ENCODE measurements at regions not wholly inside any gene's neighbourhood (a gene's known extent, or its start where the extent isn't known, plus 50 kb on each side); places are given as distances from the start of the nearest gene placed in this dataset.

DNA sequence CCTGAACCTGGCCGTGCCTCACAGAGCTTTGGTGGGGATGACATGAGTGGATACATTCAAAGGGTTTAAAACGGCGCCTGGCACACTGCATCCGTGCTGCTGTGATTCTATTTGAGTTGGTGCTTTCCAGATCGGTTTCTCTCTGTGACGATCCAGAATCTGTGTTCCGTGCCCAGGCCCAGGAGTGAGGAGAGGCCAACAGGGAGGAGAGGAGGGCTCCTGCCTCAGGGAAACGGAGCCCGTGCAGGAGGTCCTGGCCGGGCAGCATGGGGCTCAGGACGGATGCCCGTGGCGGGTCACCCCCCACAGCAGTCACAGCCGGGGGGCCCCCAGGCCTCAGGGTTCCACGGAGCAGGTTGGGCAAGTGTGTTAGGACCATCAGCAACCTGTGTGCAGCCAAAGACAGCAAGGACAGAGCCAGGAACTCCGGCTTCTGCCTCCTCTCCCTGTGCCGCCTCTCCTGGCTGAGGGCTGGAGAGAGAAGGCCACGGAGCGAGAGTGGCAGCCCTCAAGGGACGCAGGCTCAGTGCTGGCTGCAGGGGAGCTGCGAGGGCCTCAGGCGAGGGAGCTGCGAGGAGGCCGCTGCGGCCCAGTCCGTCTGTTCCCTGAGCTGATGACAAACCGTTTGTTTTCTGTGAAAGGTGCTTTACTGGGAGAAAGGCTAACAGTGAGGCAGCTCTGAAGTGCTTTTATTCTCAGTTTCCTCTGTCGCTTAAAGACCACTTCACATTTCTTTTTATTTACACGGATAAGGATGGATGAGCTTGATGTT lies 99.3 kb downstream of the METRNL start:
- no peak for DNase-seq (ENCODE audit: low spot score)

DNA sequence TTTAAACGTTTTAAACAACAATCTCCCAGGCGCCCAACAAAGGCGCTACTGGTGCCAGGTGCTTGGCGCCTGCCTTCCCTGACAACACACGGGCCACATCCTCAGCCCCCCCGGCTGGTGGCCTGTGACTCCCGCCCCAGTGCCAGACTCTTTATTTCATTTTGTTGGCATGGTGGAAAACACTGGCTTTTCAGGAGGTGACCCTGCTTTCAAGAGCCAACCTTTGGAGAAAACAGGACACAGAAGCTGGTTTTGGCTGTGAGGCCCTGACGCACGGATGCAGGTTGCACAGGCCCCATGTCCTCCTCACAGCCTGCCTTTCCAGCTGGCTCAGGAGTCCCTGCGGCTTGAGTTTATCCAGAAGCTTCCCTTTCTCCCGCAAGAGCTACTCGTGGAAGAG lies 100.0 kb downstream of the METRNL start:
- DNase-seq (ENCODE audit: low spot score): no peak

DNA sequence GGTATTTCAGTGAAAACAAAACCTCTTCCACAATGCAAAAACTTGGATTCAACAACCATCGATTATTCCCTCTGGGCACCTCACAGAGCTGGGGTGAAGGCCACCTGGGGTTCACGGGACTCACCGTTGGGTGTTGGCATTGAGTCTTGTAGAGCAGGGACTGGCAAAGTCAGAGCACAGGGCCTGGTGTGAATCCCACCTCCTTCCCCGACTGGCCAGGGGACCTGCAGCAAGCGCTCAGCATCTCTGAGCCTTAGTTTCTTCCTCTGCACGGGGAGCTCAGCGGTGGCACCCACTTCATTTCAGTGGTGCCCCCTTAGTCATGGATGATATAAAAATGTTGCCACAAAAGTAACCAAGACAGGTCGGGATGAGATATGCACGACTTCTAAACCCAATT lies 100.4 kb downstream of the METRNL start:
- DNase-seq (ENCODE audit: low spot score): no peak

DNA sequence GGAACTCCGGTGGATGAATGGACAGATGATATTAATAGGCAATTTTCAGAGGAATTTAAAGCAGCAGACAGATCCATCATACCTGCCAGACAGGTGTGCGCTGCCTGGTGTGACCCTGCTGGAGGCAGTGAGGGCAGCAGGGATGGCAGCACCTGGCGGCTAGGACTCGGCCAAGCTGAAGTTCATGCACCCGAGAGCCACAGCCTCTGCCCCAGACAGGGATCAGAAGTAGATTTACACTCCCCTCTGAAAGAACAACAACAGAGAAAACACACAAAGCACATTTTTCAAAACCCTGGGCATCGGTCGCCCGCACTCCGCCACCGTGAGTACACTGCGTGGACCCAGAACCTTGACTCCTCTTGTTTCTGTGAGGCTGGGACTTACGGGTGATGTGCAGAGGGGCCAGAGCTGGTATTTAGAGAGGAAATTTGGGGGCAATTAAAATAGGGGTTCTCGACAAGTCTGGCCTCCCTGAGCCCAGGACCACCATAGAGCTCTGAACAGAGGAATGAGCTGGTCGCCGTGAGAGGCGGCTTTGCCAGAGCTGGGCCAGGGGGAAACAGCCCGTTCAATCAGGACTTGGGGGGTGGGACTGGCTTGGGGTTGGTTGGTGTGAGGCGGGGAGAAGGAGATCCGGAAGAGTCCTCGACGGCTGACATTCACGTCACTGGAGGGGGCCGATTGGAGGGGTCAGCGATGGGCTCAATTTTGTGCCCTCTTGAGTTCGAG lies 101.0 kb downstream of the METRNL start:
- no peak for DNase-seq (ENCODE audit: low spot score)

DNA sequence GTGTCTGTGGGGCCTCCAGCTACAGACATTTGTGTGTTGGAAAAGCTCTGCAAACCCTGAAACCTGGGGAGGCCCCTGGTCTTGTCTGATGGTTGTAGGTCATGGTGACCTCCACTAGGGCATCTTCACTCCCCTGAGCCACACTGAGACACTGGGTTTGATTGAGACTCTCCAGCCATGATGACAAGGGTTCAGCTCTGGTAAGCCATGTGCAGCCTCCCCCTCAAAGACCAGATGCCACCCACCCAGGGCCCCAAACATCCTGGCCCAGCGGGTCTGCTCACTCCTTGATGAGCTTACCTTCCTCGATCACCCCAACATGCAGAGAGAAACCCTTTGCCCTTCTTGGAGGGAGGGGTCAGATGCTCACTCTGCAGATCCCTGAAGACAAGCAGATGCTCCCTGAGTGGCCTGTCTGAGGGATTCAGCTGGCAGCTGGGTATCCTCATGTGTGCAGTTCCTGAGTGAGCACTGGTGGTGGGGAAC lies 101.6 kb downstream of the METRNL start:
- DNase-seq (ENCODE audit: low spot score): peak; percentile 56

DNA sequence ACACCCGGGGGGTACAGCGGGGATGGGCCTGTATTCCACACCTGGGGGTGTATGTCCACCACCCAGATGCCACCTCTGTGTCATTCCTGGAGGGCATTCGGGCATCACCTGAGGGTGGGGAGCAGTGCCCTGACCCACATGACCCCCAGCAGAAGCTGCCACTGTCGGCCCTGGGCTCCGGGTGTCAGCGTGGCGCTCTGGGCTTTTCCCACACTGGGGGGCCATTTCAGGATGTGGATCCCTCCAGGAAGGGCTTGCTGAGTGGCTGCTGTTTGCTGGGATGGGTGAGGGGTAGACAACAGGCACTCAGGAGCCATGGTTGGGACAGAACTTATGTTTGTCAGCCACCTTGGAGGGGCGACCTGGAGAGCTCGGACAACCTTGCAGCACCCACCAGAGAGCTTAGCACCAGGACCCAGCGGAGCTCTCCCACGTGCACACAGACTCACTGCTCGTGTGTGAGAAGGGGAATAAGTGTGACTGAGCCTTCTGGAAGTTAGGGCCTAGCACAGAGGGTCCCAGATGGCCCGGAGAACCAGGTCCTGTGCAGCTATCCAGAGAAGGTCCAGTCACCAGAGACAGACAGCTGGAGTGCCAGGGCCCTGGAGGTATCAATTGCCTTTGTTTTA lies 102.7 kb downstream of the METRNL start:
- DNase-seq (ENCODE audit: low spot score): no peak

DNA sequence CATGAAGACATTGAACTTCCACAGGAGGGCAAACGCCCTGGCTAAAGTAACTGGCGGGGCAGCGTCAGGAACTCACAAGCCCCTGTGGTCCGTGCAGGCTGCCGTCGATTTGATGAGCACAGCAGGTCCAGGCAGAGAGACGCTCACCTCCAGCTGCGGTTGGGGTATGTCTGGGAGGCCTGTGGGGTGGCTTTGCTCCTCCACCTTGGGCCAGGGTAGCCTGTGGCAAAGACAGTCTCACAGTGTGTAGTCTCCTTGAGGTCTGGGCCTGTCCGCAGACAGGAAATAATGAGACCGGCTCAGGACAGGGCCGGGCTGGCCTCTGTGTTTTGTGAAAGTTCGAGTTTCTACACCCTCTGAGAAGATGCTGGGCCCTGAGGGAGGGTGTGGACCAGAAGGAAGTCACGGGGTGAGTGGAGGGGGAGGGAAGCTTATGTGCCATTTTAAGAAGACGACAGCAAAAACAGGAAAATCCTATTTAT lies 103.3 kb downstream of the METRNL start:
- no peak for DNase-seq (ENCODE audit: low spot score)

DNA sequence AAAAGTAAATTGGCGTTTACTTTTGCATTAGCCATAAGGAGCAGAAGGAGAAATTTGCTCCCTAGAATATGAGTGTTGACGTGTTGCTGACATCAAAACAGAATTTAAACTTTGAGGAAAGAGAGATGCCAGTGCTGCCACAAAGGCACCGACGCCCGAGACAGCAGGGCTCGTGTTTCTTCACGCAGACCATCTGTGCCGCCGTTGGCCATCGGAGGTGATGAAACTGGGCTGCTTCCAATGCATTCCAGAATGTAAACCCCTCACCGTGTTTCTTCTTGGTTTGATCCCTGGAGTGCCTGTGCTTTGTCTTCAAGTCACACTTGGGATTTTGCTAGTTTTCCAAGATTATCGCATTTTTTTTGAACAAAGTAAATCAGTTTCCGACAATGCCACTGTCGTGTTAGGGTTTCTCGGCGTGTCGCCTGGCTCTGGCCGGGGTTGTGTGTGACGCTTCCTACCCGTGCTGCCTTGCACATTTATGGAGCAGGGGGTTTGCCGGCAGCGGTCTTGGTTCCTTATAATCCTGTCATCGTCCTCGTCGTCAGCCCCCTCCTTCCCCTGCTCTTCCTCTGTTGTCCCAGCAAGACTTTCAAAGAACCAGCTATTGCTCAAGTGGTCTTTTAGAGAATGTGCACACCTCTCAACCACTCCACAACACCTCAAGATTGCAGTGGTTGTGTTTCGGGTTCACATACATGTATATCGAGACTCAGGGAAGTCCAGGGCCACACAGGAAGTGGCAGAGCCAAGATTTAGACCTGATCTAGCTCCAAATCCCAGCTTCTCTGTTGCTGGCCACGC lies 103.9 kb downstream of the METRNL start:
- DNase-seq (ENCODE audit: low spot score): no peak

DNA sequence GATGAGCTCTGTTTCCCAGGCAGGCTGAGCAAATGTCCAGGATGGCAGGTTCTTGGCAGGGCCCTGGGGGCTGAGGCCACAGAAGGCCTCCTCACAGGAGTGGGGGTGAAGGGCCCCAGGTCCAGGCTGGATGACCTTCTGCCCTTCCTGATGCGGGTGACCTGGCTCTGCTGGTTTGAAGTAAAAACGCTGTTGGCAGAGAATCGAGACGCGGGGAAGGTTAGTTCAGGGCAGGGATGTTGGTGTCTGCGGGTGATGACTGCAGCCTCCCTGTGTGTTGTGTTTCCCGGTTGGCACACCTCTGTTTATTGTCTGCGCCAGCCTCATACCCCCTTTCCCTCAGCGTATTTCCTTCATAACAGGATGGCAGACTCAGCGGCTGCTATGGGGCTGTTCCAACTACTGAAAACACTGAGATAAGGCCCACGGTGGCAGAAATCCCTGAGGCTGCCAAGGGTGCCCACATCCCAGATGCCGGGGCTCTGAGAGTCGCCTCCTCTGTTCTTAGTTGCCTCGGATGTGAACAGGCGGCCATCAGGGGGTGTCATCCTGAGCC lies 104.6 kb downstream of the METRNL start:
- DNase-seq (ENCODE audit: low spot score): no peak

DNA sequence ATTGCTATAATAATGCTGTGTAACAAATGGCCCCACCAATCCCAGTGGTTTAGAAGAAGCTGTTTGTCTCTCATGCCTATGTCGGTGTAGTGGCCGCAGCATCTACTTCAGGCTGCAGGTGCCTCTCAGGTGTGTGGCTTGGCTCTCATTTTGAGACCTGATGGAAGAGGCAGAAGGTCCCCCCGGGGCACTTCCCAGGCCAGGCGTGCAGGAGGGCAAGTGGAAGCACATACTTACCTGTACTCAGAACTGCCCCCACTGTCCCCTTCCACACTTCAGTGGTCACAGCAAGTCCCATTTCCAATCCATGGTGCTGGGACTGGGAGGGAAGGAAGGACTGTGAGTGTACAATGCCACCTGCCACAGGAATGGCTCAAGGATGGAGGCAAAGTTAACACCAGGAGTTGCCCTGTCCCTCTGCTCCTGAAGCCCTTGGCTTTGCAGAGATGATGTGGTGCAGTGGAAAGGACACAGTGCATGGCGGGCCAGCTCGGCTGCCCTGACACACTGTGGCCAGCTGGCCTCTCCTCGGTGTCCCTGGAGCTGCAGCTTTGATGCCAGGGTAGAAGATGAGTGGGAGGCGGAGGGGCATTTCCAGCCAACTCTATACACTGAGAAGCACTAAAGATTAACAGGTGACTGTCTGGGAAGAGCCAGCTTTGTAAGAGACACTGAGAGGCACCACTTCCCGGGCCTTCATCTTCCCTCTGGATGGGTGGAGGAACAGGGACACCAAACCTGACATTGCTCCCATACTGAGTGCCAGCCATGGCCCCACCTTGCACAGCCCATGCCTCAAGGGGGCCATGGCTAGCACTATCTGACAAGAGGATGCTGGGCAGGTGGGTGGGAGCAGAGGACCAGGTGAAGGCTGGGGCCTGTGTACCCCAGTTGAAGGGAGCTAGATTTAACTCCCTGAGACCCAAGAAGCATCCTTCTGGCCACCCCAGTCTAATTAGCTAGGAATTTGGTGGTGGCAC lies 105.9 kb downstream of the METRNL start:
- no peak for DNase-seq (ENCODE audit: low spot score)

DNA sequence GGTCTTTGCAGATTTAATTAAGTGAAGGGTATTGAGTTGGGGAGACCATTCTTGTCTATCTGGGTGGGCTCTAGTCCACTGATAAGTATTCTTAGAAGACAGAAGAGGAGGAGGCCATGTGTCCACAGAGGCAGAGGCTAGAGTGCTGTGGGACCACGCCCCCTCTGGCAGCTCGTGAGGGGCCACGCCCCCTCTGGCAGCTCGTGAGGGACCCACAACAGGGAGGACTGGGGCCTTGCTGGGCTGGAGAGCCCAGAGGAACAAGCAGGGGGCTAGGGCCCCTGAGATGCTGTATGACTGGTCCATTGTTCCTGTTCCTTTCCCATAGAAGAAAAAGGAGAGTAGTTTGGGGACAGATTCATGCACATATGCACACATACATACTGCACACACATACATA lies 106.8 kb downstream of the METRNL start:
- no peak for DNase-seq (ENCODE audit: low spot score)

DNA sequence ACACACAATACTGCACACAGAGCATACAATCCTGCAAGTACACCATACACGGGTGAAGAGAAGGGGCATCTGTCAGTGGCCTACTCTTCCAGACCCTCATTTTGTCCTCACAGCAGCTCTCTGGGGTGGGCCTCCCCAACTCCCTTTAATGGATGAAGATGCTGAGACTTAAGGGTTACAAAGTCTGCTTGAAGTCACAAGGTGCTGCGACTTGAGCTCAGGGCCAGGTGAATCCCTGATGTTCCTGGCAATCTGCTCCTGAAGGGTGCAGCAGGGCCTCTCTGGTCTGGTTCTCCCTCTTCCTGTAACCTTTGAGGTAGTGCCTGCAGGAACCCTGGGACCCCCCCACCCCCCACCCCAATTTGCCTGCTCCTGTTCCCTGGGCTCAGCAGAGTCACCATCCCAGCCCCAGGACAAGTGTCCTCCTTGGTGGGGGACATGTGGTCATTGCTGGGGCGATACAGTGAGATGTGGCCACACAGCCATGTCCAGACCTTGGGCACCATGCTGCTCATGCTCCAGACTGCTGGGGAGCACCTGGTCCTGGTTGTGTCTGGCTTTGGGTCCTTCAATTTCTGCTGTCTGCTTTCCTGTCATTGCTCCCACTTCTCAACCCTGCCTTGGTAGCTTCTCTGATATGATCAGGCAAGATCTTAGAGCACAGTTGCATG lies 107.5 kb downstream of the METRNL start:
- DNase-seq (ENCODE audit: low spot score): no peak

DNA sequence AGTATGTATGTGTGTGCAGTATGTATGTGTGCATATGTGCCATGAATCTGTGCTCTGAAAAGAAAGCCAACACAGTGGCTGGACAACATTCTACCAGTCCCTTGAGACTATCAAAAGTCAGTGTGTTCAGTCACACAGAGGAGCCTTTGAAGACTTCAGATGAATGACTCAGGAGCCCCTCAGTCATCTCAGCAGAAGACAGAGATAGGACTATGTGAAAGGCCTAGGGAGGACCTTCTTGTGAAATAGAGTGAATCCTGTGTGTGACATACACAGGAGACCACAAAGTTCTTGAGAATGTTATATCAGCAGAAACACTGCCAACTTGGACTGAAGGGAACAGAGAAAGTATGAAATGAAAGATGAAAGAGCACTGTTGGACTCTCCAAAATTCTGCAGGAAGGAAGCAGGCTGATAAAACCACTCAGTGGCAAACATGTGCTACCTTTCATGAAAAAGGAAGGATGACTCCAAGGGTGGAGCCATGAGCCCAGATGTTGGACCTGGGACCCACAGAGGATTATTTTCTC lies 108.4 kb downstream of the METRNL start:
- no peak for DNase-seq (ENCODE audit: low spot score)

DNA sequence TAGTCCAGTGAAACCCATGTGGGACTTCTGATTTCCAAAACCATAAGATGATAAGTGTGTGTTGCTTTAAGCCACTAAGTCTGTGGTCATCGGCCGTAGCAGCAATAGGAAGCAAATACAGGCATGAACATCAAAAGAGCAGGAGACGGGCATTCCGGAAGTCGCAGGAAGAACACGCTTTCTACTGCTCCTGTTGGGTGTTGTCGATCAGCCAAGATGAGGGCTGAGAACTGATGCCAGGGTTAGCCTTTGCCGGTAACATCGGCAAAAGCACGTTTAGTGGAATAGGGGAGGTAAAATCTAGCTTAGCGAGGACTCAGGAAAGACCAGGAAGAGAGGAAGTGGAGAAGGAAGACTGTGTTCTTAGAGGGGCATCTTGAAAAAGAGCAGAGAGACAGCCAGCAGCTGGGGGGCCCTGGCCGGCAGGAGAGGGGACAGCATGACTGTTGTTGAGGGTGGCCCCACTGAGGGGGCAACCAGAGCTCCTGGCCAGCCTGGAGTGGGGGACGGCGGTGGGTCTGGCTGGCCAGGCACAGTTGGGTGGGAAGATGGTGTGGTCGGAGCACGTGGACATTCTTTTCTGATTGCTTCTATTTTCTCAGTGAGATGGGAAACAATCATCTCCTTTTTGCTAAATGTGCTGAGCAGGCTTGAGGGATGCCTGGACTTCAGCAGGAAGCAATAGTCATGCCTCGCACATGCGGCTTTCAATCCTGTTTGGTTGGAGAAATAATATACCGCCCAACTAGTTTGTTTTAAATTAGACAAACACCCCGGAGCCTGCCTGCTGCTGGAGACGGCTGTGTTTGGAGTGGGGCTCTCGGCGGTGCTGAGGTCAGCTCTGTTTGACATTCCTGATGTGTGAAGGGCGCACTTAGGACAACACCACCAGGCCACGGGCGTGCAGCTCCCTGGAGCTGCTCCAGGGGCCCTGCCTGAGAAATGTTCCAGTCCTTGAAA lies 109.9 kb downstream of the METRNL start:
- DNase-seq (ENCODE audit: low spot score): peak; percentile 71

DNA sequence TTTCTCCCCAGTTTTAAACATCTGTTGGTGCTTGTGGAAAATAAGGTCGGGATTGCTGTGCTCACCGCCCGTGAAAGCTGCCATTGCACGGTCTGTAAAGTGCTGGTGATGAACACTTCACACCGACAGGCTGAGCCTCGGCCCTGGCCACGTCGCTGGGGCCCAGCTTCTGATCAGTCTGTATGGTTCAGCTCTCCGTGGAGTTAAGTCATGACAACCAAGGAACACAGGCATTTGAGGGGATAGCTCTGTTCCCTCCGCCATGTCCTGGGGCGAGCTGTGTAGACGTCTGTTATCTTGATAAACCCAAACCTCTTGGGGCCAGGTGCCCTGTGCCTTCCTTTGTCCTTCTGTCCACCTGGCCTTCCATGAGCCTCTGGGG lies 110.6 kb downstream of the METRNL start:
- no peak for DNase-seq (ENCODE audit: low spot score)

DNA sequence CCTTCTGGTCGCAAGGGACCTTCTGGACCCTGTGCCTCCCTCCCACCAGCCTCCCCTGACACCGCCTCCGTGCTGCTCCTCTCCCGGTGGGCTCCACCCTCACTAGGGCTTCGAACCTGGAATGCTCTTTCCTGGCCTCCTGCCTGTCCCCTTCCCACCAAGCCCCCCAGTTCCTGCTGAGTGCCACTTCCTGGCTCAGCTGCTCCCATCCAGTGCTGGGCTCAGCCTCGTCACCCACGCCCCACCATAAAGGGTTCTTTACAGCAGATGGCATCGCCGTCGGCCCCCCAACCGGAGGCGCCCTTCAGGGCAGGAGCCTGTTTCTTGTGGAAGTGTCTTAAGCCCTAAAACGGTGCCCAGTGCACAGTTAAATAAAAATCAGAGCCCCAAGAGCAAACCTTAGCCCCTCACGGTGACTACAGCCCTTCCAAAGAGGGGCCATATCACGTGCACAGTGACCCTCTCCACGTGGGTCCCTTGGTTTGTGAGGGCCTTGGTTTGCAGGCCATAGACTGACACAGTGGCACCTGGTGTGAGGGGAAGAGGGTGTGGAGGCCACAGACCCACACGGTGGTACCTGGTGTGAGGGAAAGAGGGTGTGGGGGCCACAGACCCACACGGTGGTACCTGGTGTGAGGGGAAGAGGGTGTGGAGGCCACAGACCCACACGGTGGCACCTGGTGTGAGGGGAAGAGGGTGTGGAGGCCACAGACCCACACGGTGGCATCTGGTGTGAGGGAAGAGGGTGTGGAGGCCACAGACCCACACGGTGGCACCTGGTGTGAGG lies 111.4 kb downstream of the METRNL start:
- no peak for DNase-seq (ENCODE audit: low spot score)

DNA sequence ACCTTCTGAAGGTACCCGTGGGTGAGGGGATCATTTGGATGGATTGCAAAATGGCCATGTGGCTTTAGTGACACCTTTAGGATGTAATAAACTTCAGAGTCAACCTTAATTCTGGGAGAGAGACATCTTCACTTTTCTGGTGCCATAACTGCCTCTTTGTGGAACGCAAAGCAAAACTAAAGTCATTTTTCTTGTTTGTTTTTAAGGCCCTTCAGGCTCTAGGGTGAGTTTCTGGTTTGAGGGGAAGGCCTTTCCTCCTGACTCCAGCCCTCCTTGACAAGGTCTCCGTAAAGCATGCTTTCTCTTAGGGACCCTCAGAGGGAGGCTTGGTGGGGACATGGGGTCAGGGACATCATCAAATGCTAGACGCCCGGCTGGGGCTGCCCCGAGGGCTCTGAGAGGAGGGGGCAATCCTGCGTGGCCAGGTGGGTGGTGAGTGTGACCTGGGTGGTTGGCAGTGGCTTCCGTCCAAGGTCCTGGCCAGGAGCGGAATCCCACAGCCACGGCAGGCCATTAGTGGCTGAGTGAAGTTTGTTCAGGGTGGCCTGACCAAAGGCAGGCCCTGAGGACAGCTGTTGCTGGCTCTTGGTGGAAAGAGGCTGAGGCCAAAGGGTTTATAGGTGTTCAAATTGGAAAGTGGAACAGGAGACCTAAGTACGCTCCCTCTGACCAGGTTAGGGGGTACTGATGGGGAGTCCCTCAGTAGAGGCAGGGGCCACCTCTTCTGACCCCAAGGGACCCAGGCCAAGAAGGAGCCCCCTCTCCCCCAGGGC lies 112.2 kb downstream of the METRNL start:
- no peak for DNase-seq (ENCODE audit: low spot score)
